ENCODE measurements at regions not wholly inside any gene's neighbourhood (a gene's known extent, or its start where the extent isn't known, plus 50 kb on each side); places are given as distances from the start of the nearest gene placed in this dataset.

GRCh38 chr7:21361413-21362125 lies 66.3 kb upstream of the SP4 start:
- no peak for DNase-seq (ENCODE audit: low spot score)

GRCh38 chr7:21364801-21365271 lies 63.0 kb upstream of the SP4 start:
- no peak for DNase-seq (ENCODE audit: low spot score)

GRCh38 chr7:21365866-21366624 lies 61.8 kb upstream of the SP4 start:
- no peak for DNase-seq (ENCODE audit: low spot score)

- no peak for DNase-seq (ENCODE audit: low spot score)
Observed at GRCh38 chr7:21367081-21367480, 60.8 kb upstream of the SP4 start.

GRCh38 chr7:21367537-21367936 lies 60.3 kb upstream of the SP4 start:
- no peak for DNase-seq (ENCODE audit: low spot score)

- DNase-seq (ENCODE audit: low spot score): no peak
Observed at GRCh38 chr7:21368317-21368716, 59.6 kb upstream of the SP4 start.

GRCh38 chr7:21370283-21370982 lies 57.5 kb upstream of the SP4 start:
- DNase-seq (ENCODE audit: low spot score): no peak

- DNase-seq (ENCODE audit: low spot score): no peak
Observed at GRCh38 chr7:21371360-21371759, 56.5 kb upstream of the SP4 start.

- no peak for DNase-seq (ENCODE audit: low spot score)
Observed at GRCh38 chr7:21373031-21373430, 54.9 kb upstream of the SP4 start.

GRCh38 chr7:21374134-21374533 lies 53.7 kb upstream of the SP4 start:
- no peak for DNase-seq (ENCODE audit: low spot score)

GRCh38 chr7:21377545-21377944 lies 50.3 kb upstream of the SP4 start:
- no peak for DNase-seq (ENCODE audit: low spot score)

Data from GM03348 (cell line).